Thyroid gland (tissue), 4 donors: ENCODE measurements at regions not wholly inside any gene's neighbourhood (a gene's known extent, or its start where the extent isn't known, plus 50 kb on each side); places are given as distances from the start of the nearest gene placed in this dataset.

Experiments
- DNase-seq, 2 donors: peaks; one replicate each; pipeline ENCODE4 v3.0.0-alpha.2; 2019
- H3K27ac ChIP-seq, 3 donors: fragments of 200-600 bp; sonication (generic); 1 replicate in 2 of 3; 2 replicates in 1 of 3; pipeline ENCODE4 v1.5.1; 2016 to 2019; ENCODE audit warnings: mild to moderate bottlenecking in 1 of 3, moderate library complexity in 1 of 3
- H3K27me3 ChIP-seq: fragments of 200-600 bp; sonication (generic); one replicate; pipeline ENCODE4 v1.5.1; 2019
- H3K36me3 ChIP-seq, 2 donors: fragments of 200-600 bp; sonication (generic); one replicate each; pipeline ENCODE4 v1.5.1; 2016 to 2019
- H3K4me1 ChIP-seq, 2 donors: fragments of 200-600 bp; sonication (generic); one replicate each; pipeline ENCODE4 v1.5.1; 2017 to 2019
- H3K4me3 ChIP-seq, 3 donors: fragments of 200-600 bp; sonication (generic); replicated peaks in 1 of 3; 1 replicate in 2 of 3; 2 replicates in 1 of 3; pipeline ENCODE4 v1.5.1; 2016; ENCODE audit warnings: mild to moderate bottlenecking in 1 of 3
- H3K9me3 ChIP-seq: fragments of 200-600 bp; sonication (generic); one replicate; pipeline ENCODE4 v1.5.1; 2017
- CTCF ChIP-seq, 6 experiments: fragments of 200-600 bp in 3 of 6; fragments of 450-650 bp in 3 of 6; sonication (generic) in 3 of 6; IDR thresholded peaks; one replicate each; pipeline ENCODE4 v1.5.1; 2016 to 2019; ENCODE audit warnings: antibody characterized with exemption in 6 of 6, mild to moderate bottlenecking in 2 of 6, inconsistent platforms in 1 of 6, moderate library complexity in 1 of 6
- POLR2A ChIP-seq, 2 donors: fragments of 450-650 bp; IDR thresholded peaks; one replicate each; pipeline ENCODE4 v1.6.1; 2017; ENCODE audit warnings: antibody characterized with exemption in 2 of 2, mild to moderate bottlenecking in 2 of 2, moderate library complexity in 1 of 2
- WGBS, 2 donors: methylation state at CpG; one replicate each; pipeline ENCODE4 v1.1.5; 2017; 5-methylcytosine and 5-hydroxymethylcytosine counted together
- intact Hi-C: fragments of 100-400 bp; cut with DNase I; formaldehyde crosslinking; loops from one replicate; pipeline ENCODE4 v1.15.1; 2023

GRCh38 chr2:56666777-56667176 lies 483.0 kb downstream of the CCDC85A start:
- no peak for TF ChIP-seq POLR2A (IDR thresholded peaks at IDR 0.05)
- no peak for TF ChIP-seq CTCF (IDR thresholded peaks at IDR 0.05)
- no peaks in the 10 kb centered on the region for H3K4me1 ChIP-seq
- H3K4me3 ChIP-seq: no peak overlapping the region
- DNase-seq: no peak
- no peaks in the 10 kb centered on the region for H3K9me3 ChIP-seq
- H3K27me3 ChIP-seq: no peaks in the 10 kb centered on the region
- H3K27ac ChIP-seq: no peak overlapping the region
- no peaks in the 10 kb centered on the region for H3K36me3 ChIP-seq
- intact Hi-C loops: no loop called here
- WGBS, 2 donors: 57 to 66% methylated on average over 2 of the region's 2 CpGs

- Histone ChIP-seq H3K9me3 (no peaks in the 10 kb centered on the region), H3K4me1 (peaks cover 0 to 3% of the 10 kb centered on the region in 2 donors), H3K27ac (no peak overlapping the region), H3K4me3 (no peak overlapping the region), H3K27me3 (no peaks in the 10 kb centered on the region), H3K36me3 (no peaks in the 10 kb centered on the region)
- 76 to 84% methylated on average over 4 to 5 of the region's 5 CpGs for WGBS, 2 donors
- TF ChIP-seq CTCF (IDR thresholded peaks at IDR 0.05) (no peak), POLR2A (IDR thresholded peaks at IDR 0.05) (no peak)
- DNase-seq: no peak
- intact Hi-C loops: no loop called here
Observed at GRCh38 chr2:56671973-56672569, 488.3 kb downstream of the CCDC85A start.

GRCh38 chr2:56674084-56674483 lies 490.3 kb downstream of the CCDC85A start:
- no peaks in the 10 kb centered on the region for H3K27me3 ChIP-seq
- no peak for DNase-seq
- peak overlapping the region in 1 of 3 donors; percentile 13 for H3K27ac ChIP-seq
- H3K4me3 ChIP-seq: no peak overlapping the region
- no peak for TF ChIP-seq CTCF (IDR thresholded peaks at IDR 0.05)
- TF ChIP-seq POLR2A (IDR thresholded peaks at IDR 0.05): no peak
- peaks cover 0 to 3% of the 10 kb centered on the region in 2 donors for H3K4me1 ChIP-seq
- no peaks in the 10 kb centered on the region for H3K9me3 ChIP-seq
- no peaks in the 10 kb centered on the region for H3K36me3 ChIP-seq
- intact Hi-C loops: no loop called here

- H3K4me1 ChIP-seq: peaks cover 0 to 3% of the 10 kb centered on the region in 2 donors
- intact Hi-C loops: no loop called here
- TF ChIP-seq CTCF (IDR thresholded peaks at IDR 0.05) (no peak), POLR2A (IDR thresholded peaks at IDR 0.05) (no peak)
- H3K36me3 ChIP-seq: no peaks in the 10 kb centered on the region
- H3K27me3 ChIP-seq: no peaks in the 10 kb centered on the region
- 82 to 86% methylated on average over 2 of the region's 2 CpGs for WGBS, 2 donors
- no peak overlapping the region for H3K4me3 ChIP-seq
- no peak for DNase-seq
- H3K9me3 ChIP-seq: no peaks in the 10 kb centered on the region
- H3K27ac ChIP-seq: no peak overlapping the region
Observed at GRCh38 chr2:56676966-56677365, 493.2 kb downstream of the CCDC85A start.

- Histone ChIP-seq H3K27ac (no peak overlapping the region), H3K9me3 (no peaks in the 10 kb centered on the region), H3K36me3 (no peaks in the 10 kb centered on the region), H3K4me1 (no peaks in the 10 kb centered on the region), H3K27me3 (no peaks in the 10 kb centered on the region), H3K4me3 (no peak overlapping the region)
- intact Hi-C loops: no loop called here
- no peak for DNase-seq
- WGBS, 2 donors: 74 to 75% methylated on average over 3 of the region's 3 CpGs
- no peak for TF ChIP-seq POLR2A (IDR thresholded peaks at IDR 0.05)
Observed at GRCh38 chr2:56680971-56681631, 497.3 kb downstream of the CCDC85A start.
